PC-3 (cell line): ENCODE measurements at regions not wholly inside any gene's neighbourhood (a gene's known extent, or its start where the extent isn't known, plus 50 kb on each side); places are given as distances from the start of the nearest gene placed in this dataset.

Source experiments
- ATAC-seq: fragments of 200-7000 bp; cut with Tn5 transposase; 2 replicates; pipeline ENCODE4 v1.9.1; 2020; ENCODE audit warnings: mild to moderate bottlenecking, moderate library complexity
- BruUV-seq: library from RNA; stranded (reverse); fragments of 400-500 nt; replicated peaks from 2 replicates; lab custom pipeline; 2021; lab: Mats Ljungman, UMichigan
- CTCF ChIA-PET: fragments of 300-600 bp; sonication (Branson Sonifier 250); formaldehyde crosslinking; loops from one replicate; lab custom pipeline; 2022; ENCODE audit warnings: antibody characterized with exemption; lab: Charles Lee
- POLR2A ChIA-PET: fragments of 300-600 bp; sonication (Branson Sonifier 250); formaldehyde crosslinking; loops from one replicate; lab custom pipeline; 2022; ENCODE audit warnings: antibody characterized with exemption; ENCODE audit not compliant: unreplicated experiment; lab: Charles Lee
- DNase-seq: peaks from one replicate; pipeline ENCODE4 v3.0.0-alpha.2; 2015
- H2AFZ ChIP-seq: fragments of 300-600 bp; sonication (generic); 2 replicates; pipeline ENCODE4 v1.6.0; 2016; ENCODE audit warnings: antibody characterized with exemption, low read length
- H3F3A ChIP-seq: fragments of 300-600 bp; sonication (generic); one replicate; pipeline ENCODE4 v1.6.0; 2017; ENCODE audit warnings: antibody characterized with exemption, low read length, control low read depth, mild to moderate bottlenecking; ENCODE audit not compliant: unreplicated experiment
- H3K27ac ChIP-seq: fragments of 300-600 bp; sonication (generic); 2 replicates; pipeline ENCODE4 v1.5.1; 2016; ENCODE audit warnings: mild to moderate bottlenecking, low read length
- H3K27me3 ChIP-seq: fragments of 300-600 bp; sonication (generic); 2 replicates; pipeline ENCODE4 v1.6.1; 2016; ENCODE audit warnings: low read length, mixed read lengths
- H3K36me3 ChIP-seq: fragments of 300-600 bp; sonication (generic); 2 replicates; pipeline ENCODE4 v1.6.1; 2016; ENCODE audit warnings: low read depth, mixed run types, low read length, mixed read lengths
- H3K4me1 ChIP-seq: fragments of 300-600 bp; sonication (generic); 2 replicates; pipeline ENCODE4 v1.5.1; 2016; ENCODE audit warnings: low read length; ENCODE audit not compliant: insufficient read depth
- H3K4me2 ChIP-seq: fragments of 300-600 bp; sonication (generic); 2 replicates; pipeline ENCODE4 v1.6.0; 2016; ENCODE audit warnings: low read length
- H3K4me3 ChIP-seq: fragments of 300-600 bp; sonication (generic); 2 replicates; pipeline ENCODE4 v1.5.1; 2016; ENCODE audit warnings: mild to moderate bottlenecking, low read length, mixed read lengths
- H3K79me2 ChIP-seq: fragments of 300-600 bp; sonication (generic); 2 replicates; pipeline ENCODE4 v1.6.1; 2017; ENCODE audit warnings: low read length, mixed read lengths
- H3K9ac ChIP-seq: fragments of 300-600 bp; sonication (generic); 2 replicates; pipeline ENCODE4 v1.6.0; 2016; ENCODE audit warnings: mild to moderate bottlenecking, low read length
- H3K9me2 ChIP-seq: fragments of 300-600 bp; sonication (generic); replicated peaks from 2 replicates; pipeline ENCODE4 v1.6.1; 2016; ENCODE audit warnings: mixed run types, low read length, mixed read lengths
- H3K9me3 ChIP-seq: fragments of 300-600 bp; sonication (generic); 2 replicates; pipeline ENCODE4 v1.6.1; 2016; ENCODE audit warnings: low read length, mixed read lengths
- H4K20me1 ChIP-seq: fragments of 300-600 bp; sonication (generic); 2 replicates; pipeline ENCODE4 v1.6.1; 2016; ENCODE audit warnings: low read length, mixed read lengths
- CTCF ChIP-seq: fragments of 300-600 bp; sonication (generic); conservative IDR thresholded peaks from 2 replicates; pipeline ENCODE4 v1.5.1; 2017; ENCODE audit warnings: antibody characterized with exemption, low read depth, mild to moderate bottlenecking, low read length
- EZH2 ChIP-seq: fragments of 300-600 bp; sonication (generic); IDR thresholded peaks from one replicate; pipeline ENCODE4 v1.6.1; 2017; ENCODE audit warnings: antibody characterized with exemption, mild to moderate bottlenecking, low read length; ENCODE audit not compliant: unreplicated experiment
- EZH2phosphoT487 ChIP-seq: fragments of 300-600 bp; sonication (generic); IDR thresholded peaks from 2 replicates; pipeline ENCODE4 v1.6.1; 2018; ENCODE audit warnings: mild to moderate bottlenecking, antibody characterized with exemption, low read length, borderline replicate concordance
- intact Hi-C: fragments of 100-400 bp; cut with micrococcal nuclease; formaldehyde crosslinking; loops from 2 replicates; pipeline ENCODE4 v1.9.0; 2023

DNA sequence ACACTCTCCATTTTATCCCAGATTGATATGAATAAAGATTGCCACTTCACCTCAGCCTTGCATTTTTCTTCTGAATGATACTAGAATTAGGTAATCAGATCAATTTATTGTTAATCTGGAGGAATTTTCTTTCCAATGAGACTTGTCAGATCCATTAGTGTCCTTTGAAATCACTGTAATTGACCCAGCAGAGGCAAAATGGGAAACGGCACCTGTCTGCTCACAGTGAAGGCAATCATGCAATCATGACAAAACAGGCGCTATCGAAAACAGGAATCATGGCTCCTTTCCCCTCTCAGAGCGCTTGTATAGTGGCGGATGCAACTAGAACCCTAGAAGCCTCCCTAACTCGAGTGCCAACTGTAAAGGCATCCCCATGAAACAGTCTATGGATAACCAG lies 417.6 kb downstream of the GALC start:
- H3K27me3 ChIP-seq: no peaks in the 10 kb centered on the region
- no peaks in the 10 kb centered on the region for H4K20me1 ChIP-seq
- ChIA-PET CTCF (no interaction called here), POLR2A (no interaction called here)
- H3K36me3 ChIP-seq: no peaks in the 10 kb centered on the region
- H3K4me1 ChIP-seq: no peaks in the 10 kb centered on the region
- H2AFZ ChIP-seq: no peak overlapping the region
- ATAC-seq: no peak
- H3K79me2 ChIP-seq: no peaks in the 10 kb centered on the region
- intact Hi-C loops: no loop called here
- no peaks in the 10 kb centered on the region for H3K9me2 ChIP-seq
- BruUV-seq: no TSS peak
- no peak overlapping the region for H3K4me3 ChIP-seq
- TF ChIP-seq CTCF (no peak), EZH2phosphoT487 (no peak), EZH2 (no peak)
- no peaks in the 10 kb centered on the region; the same call in 1 of the 2 replicates for H3K9me3 ChIP-seq
- no peak overlapping the region for H3K4me2 ChIP-seq
- no peak overlapping the region for H3K27ac ChIP-seq
- H3K9ac ChIP-seq: no peak overlapping the region
- no peak for DNase-seq
- no peaks in the 10 kb centered on the region for H3F3A ChIP-seq

- Histone ChIP-seq H3K4me2 (no peak overlapping the region), H3K9me2 (no peaks in the 10 kb centered on the region), H3K27me3 (no peaks in the 10 kb centered on the region), H3K9me3 (peaks cover 4% of the 10 kb centered on the region; the same call in 1 of the 2 replicates), H3K4me3 (no peak overlapping the region), H3F3A (no peaks in the 10 kb centered on the region), H3K79me2 (no peaks in the 10 kb centered on the region), H4K20me1 (no peaks in the 10 kb centered on the region), H3K36me3 (no peaks in the 10 kb centered on the region), H2AFZ (no peak overlapping the region), H3K27ac (no peak overlapping the region), H3K9ac (no peak overlapping the region), H3K4me1 (no peaks in the 10 kb centered on the region)
- TF ChIP-seq CTCF: no peak
- TF ChIP-seq EZH2phosphoT487: no peak
- TF ChIP-seq EZH2: no peak
- DNase-seq: no peak
- CTCF ChIA-PET: no interaction called here
- intact Hi-C loops: no loop called here
- no peak for ATAC-seq
- POLR2A ChIA-PET: no interaction called here
- BruUV-seq: no TSS peak
These were observed 419.4 kb downstream of the GALC start for GRCh38 chr14:87573591-87573990.

GRCh38 chr14:87567618-87568295 lies 425.2 kb downstream of the GALC start:
- Histone ChIP-seq H3K27ac (no peak overlapping the region), H3K9ac (no peak overlapping the region), H3K36me3 (no peaks in the 10 kb centered on the region), H3K4me2 (no peak overlapping the region), H3K4me1 (no peaks in the 10 kb centered on the region), H3F3A (no peaks in the 10 kb centered on the region), H3K9me3 (0 out of 2 replicates have a peak, but pooled peaks cover 13% of the 10 kb centered on the region), H3K4me3 (no peak overlapping the region), H3K27me3 (no peaks in the 10 kb centered on the region), H4K20me1 (no peaks in the 10 kb centered on the region), H3K79me2 (no peaks in the 10 kb centered on the region), H2AFZ (no peak overlapping the region), H3K9me2 (no peaks in the 10 kb centered on the region)
- BruUV-seq: no TSS peak
- intact Hi-C loops: no loop called here
- ChIA-PET POLR2A (no interaction called here), CTCF (no interaction called here)
- DNase-seq: no peak
- no peak for ATAC-seq
- TF ChIP-seq EZH2: no peak
- no peak for TF ChIP-seq CTCF
- no peak for TF ChIP-seq EZH2phosphoT487
